NB4 (cell line): ENCODE measurements at regions not wholly inside any gene's neighbourhood (a gene's known extent, or its start where the extent isn't known, plus 50 kb on each side); places are given as distances from the start of the nearest gene placed in this dataset.

ENCODE experiments used
- CTCF ChIP-seq: IDR thresholded peaks from one replicate; pipeline ENCODE4 v1.5.1; 2012; ENCODE audit warnings: low read depth, low read length
- POLR2A ChIP-seq: IDR thresholded peaks from 2 replicates; pipeline ENCODE4 v1.6.1; 2011; ENCODE audit warnings: mild to moderate bottlenecking; ENCODE audit not compliant: insufficient read length; ENCODE audit errors: extremely low read depth
- TF ChIP-seq, protein P1 (sequence below): IDR thresholded peaks from 2 replicates; pipeline ENCODE4 v1.6.1; 2011; ENCODE audit warnings: low read depth, low read length

- TF ChIP-seq, protein P1, sequence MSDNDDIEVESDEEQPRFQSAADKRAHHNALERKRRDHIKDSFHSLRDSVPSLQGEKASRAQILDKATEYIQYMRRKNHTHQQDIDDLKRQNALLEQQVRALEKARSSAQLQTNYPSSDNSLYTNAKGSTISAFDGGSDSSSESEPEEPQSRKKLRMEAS = no peak
- TF ChIP-seq CTCF (no peak), POLR2A (no peak)
Observed at GRCh38 chr4:53779025-53779424, 187.7 kb upstream of the LNX1 start.
